Stomach (tissue), 4 donors: ENCODE measurements at regions not wholly inside any gene's neighbourhood (a gene's known extent, or its start where the extent isn't known, plus 50 kb on each side); places are given as distances from the start of the nearest gene placed in this dataset.
"Not testable (repeated sequence)": the region's sequence is repeated elsewhere in the genome, so short reads cannot be mapped to it uniquely, and the experiment has no call there.

Experiments used
- POLR2A ChIP-seq, 4 donors: fragments of 450-650 bp; IDR thresholded peaks; one replicate each; pipeline ENCODE4 v1.6.1; 2016; ENCODE audit warnings: antibody characterized with exemption in 4 of 4, control low read depth in 2 of 4, mild to moderate bottlenecking in 1 of 4, moderate library complexity in 1 of 4
- POLR2AphosphoS5 ChIP-seq, 3 donors: sonication (generic); formaldehyde crosslinking; IDR thresholded peaks; one replicate each; pipeline ENCODE4 v1.6.1; 2016; ENCODE audit warnings: antibody characterized with exemption in 3 of 3
- TF ChIP-seq, protein P1 (sequence below), 7 experiments: fragments of 450-650 bp in 4 of 7; fragments of 200-600 bp in 3 of 7; sonication (generic) in 3 of 7; IDR thresholded peaks; one replicate each; pipeline ENCODE4 v1.5.1; 2016 to 2019; ENCODE audit warnings: antibody characterized with exemption in 7 of 7, control low read depth in 2 of 7, mild to moderate bottlenecking in 1 of 7

DNA sequence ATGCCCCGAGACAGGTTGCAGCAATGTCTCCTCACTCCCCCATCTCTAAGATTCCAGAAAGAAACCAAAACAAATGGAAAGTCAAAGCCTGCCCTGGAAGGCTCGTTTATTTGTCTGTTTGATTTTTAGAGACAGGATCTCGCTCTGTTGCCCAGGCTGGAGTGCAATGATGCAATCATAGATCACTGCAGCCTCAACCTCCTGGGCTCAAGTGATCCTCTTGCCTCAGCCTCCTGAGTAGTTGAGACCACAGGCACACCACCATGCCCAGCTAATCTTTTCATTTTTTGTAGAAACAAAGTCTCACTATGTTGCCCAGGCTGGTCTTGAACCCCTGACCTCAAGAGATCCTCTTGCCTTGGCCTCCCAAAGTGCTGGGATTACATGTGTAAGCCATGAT lies 78.8 kb upstream of the IFNAR2 start:
- TF ChIP-seq, protein P1, sequence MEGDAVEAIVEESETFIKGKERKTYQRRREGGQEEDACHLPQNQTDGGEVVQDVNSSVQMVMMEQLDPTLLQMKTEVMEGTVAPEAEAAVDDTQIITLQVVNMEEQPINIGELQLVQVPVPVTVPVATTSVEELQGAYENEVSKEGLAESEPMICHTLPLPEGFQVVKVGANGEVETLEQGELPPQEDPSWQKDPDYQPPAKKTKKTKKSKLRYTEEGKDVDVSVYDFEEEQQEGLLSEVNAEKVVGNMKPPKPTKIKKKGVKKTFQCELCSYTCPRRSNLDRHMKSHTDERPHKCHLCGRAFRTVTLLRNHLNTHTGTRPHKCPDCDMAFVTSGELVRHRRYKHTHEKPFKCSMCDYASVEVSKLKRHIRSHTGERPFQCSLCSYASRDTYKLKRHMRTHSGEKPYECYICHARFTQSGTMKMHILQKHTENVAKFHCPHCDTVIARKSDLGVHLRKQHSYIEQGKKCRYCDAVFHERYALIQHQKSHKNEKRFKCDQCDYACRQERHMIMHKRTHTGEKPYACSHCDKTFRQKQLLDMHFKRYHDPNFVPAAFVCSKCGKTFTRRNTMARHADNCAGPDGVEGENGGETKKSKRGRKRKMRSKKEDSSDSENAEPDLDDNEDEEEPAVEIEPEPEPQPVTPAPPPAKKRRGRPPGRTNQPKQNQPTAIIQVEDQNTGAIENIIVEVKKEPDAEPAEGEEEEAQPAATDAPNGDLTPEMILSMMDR (IDR thresholded peaks at IDR 0.05): not testable (repeated sequence)
- TF ChIP-seq POLR2A, POLR2AphosphoS5 (IDR thresholded peaks at IDR 0.05): not testable (repeated sequence)
